ENCODE measurements at regions not wholly inside any gene's neighbourhood (a gene's known extent, or its start where the extent isn't known, plus 50 kb on each side); places are given as distances from the start of the nearest gene placed in this dataset.

DNA sequence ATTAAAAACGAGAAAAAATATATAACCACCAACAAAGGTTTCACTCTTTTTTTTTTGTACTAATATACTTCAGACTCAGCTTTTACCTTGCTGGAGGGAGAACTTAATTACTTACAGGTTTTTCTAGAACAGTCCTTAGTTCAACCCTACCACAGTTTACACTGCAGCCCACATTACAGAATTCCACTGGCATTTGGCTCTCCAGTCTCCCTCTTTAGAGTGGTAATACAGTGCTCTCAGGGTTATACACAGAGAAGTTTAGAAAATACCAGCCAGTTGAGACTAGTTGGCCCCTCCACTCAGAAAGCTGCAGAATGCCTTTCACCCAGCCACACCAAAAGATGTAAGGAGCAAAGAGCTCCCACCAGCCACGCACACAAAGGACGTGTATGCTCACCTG lies 122.3 kb upstream of the DIO3 start:
- H3K4me1 Mint-ChIP-seq: no peaks in the 10 kb centered on the region
- no peaks in the 10 kb centered on the region for H3K36me3 Mint-ChIP-seq (ENCODE audit: low read depth)
- no peak overlapping the region for H3K27ac Mint-ChIP-seq
- no peak overlapping the region for H3K4me3 Mint-ChIP-seq
- no peaks in the 10 kb centered on the region for H3K9me3 Mint-ChIP-seq
- no peak for TF ChIP-seq CTCF (IDR thresholded peaks at IDR 0.05; ENCODE audit: unreplicated experiment in 3 of 3)
- H3K27me3 Mint-ChIP-seq (ENCODE audit: low read depth): peaks cover 17% of the 10 kb centered on the region

- no peak overlapping the region for H3K27ac Mint-ChIP-seq
- H3K4me3 Mint-ChIP-seq: no peak overlapping the region
- H3K4me1 Mint-ChIP-seq: no peaks in the 10 kb centered on the region
- H3K36me3 Mint-ChIP-seq (ENCODE audit: low read depth): no peaks in the 10 kb centered on the region
- peaks cover 18% of the 10 kb centered on the region for H3K27me3 Mint-ChIP-seq (ENCODE audit: low read depth)
- no peak for TF ChIP-seq CTCF (IDR thresholded peaks at IDR 0.05; ENCODE audit: unreplicated experiment in 3 of 3)
- no peaks in the 10 kb centered on the region for H3K9me3 Mint-ChIP-seq
Measured at GRCh38 chr14:101440496-101440895, 120.8 kb upstream of the DIO3 start.

GRCh38 chr14:101441710-101442109 lies 119.6 kb upstream of the DIO3 start:
- H3K27me3 Mint-ChIP-seq (ENCODE audit: low read depth): peaks cover 26% of the 10 kb centered on the region
- H3K4me1 Mint-ChIP-seq: no peaks in the 10 kb centered on the region
- H3K36me3 Mint-ChIP-seq (ENCODE audit: low read depth): no peaks in the 10 kb centered on the region
- H3K27ac Mint-ChIP-seq: no peak overlapping the region
- H3K9me3 Mint-ChIP-seq: no peaks in the 10 kb centered on the region
- no peak overlapping the region for H3K4me3 Mint-ChIP-seq
- no peak for TF ChIP-seq CTCF (IDR thresholded peaks at IDR 0.05; ENCODE audit: unreplicated experiment in 3 of 3)

GRCh38 chr14:101442451-101442850 lies 118.8 kb upstream of the DIO3 start:
- H3K4me1 Mint-ChIP-seq: no peaks in the 10 kb centered on the region
- no peak overlapping the region for H3K27ac Mint-ChIP-seq
- no peaks in the 10 kb centered on the region for H3K36me3 Mint-ChIP-seq (ENCODE audit: low read depth)
- H3K4me3 Mint-ChIP-seq: no peak overlapping the region
- peaks cover 23% of the 10 kb centered on the region for H3K27me3 Mint-ChIP-seq (ENCODE audit: low read depth)
- TF ChIP-seq CTCF (IDR thresholded peaks at IDR 0.05; ENCODE audit: unreplicated experiment in 3 of 3): no peak
- no peaks in the 10 kb centered on the region for H3K9me3 Mint-ChIP-seq

- Mint-ChIP-seq H3K4me3 (no peak overlapping the region), H3K9me3 (no peaks in the 10 kb centered on the region), H3K27ac (no peak overlapping the region), H3K36me3 (ENCODE audit: low read depth) (no peaks in the 10 kb centered on the region), H3K4me1 (no peaks in the 10 kb centered on the region), H3K27me3 (ENCODE audit: low read depth) (peaks cover 23% of the 10 kb centered on the region)
- TF ChIP-seq CTCF (IDR thresholded peaks at IDR 0.05; ENCODE audit: unreplicated experiment in 3 of 3): no peak
Measured at GRCh38 chr14:101444116-101444515, 117.2 kb upstream of the DIO3 start.

- Mint-ChIP-seq H3K36me3 (ENCODE audit: low read depth) (no peaks in the 10 kb centered on the region), H3K4me3 (no peak overlapping the region), H3K27me3 (ENCODE audit: low read depth) (peaks cover 31% of the 10 kb centered on the region), H3K9me3 (no peaks in the 10 kb centered on the region), H3K27ac (no peak overlapping the region), H3K4me1 (no peaks in the 10 kb centered on the region)
- TF ChIP-seq CTCF (IDR thresholded peaks at IDR 0.05; ENCODE audit: unreplicated experiment in 3 of 3): no peak
Measured at GRCh38 chr14:101445278-101445677, 116.0 kb upstream of the DIO3 start.

All from nephron (organoid).